ENCODE measurements at regions not wholly inside any gene's neighbourhood (a gene's known extent, or its start where the extent isn't known, plus 50 kb on each side); places are given as distances from the start of the nearest gene placed in this dataset.

DNA sequence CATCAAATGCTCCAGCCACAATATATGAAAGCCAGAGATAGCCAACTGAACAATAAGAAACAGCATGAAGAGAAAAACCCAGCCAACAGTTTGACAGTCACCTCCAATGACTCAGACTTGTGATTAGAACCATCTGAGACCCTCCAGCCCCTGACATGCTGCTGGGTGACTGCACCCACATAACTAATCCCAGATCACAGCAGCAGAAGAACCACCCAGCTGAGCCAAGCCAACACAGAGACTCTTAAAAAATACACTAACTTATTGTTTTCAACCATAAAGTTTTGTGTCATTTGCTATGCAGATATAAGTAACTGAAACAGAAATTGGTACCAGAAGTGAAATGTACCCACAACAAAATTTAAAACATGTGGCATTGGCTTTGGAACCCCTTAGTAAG, 314.3 kb upstream of the DYNLRB2 start:
- H3K9me3 Mint-ChIP-seq (ENCODE audit: insufficient read depth): peaks cover 7% of the 10 kb centered on the region
- Histone ChIP-seq H3K4me3 (ENCODE audit: control extremely low read depth in 1 of 5, extremely low read depth in 1 of 5, insufficient read depth in 1 of 5, low read depth in 2 of 5, low read length in 4 of 5) (no peak overlapping the region), H3K4me1 (ENCODE audit: control insufficient read depth in 2 of 2, insufficient read depth in 2 of 2, low read length in 2 of 2) (peaks cover 0 to 2% of the 10 kb centered on the region in 2 donors), H2AFZ (ENCODE audit: insufficient read depth, low read depth, low read length, poor library complexity, severe bottlenecking) (no peak overlapping the region), H3K27me3 (replicated peaks in 1 of 4; ENCODE audit: control extremely low read depth in 1 of 4, control insufficient read depth in 3 of 4, insufficient read depth in 4 of 4, low read length in 3 of 4) (no peaks in the 10 kb centered on the region), H4K20me1 (ENCODE audit: control insufficient read depth, insufficient read depth, low read length, poor library complexity, severe bottlenecking) (no peaks in the 10 kb centered on the region), H3K36me3 (replicated peaks in 1 of 2; ENCODE audit: control extremely low read depth in 1 of 2, control insufficient read depth in 1 of 2, extremely low read depth in 1 of 2, insufficient read depth in 2 of 2, low read length in 1 of 2) (no peaks in the 10 kb centered on the region), H3K79me2 (ENCODE audit: control insufficient read depth, insufficient read depth, low read length) (no peaks in the 10 kb centered on the region), H3K9ac (ENCODE audit: low read length) (no peak overlapping the region), H3K4me2 (replicated peaks; ENCODE audit: low read depth, low read length, poor library complexity, severe bottlenecking) (no peak overlapping the region), H3K9me3 (ENCODE audit: control extremely low read depth in 1 of 3, control insufficient read depth in 2 of 3, insufficient read depth in 1 of 3, low read length in 2 of 3) (peaks cover 0 to 4% (median 0%) of the 10 kb centered on the region in 3 donors), H3K27ac (ENCODE audit: low read length in 2 of 2) (no peak overlapping the region)
- no peak for DNase-seq
- ChIA-PET POLR2A (no interaction called here), CTCF (no interaction called here)
- H3K4me3 Mint-ChIP-seq: no peak overlapping the region
- TF ChIP-seq EZH2 (IDR thresholded peaks at IDR 0.05; ENCODE audit: borderline replicate concordance, insufficient read depth, low read depth, low read length, poor library complexity, severe bottlenecking): no peak
- TF ChIP-seq, protein P1, sequence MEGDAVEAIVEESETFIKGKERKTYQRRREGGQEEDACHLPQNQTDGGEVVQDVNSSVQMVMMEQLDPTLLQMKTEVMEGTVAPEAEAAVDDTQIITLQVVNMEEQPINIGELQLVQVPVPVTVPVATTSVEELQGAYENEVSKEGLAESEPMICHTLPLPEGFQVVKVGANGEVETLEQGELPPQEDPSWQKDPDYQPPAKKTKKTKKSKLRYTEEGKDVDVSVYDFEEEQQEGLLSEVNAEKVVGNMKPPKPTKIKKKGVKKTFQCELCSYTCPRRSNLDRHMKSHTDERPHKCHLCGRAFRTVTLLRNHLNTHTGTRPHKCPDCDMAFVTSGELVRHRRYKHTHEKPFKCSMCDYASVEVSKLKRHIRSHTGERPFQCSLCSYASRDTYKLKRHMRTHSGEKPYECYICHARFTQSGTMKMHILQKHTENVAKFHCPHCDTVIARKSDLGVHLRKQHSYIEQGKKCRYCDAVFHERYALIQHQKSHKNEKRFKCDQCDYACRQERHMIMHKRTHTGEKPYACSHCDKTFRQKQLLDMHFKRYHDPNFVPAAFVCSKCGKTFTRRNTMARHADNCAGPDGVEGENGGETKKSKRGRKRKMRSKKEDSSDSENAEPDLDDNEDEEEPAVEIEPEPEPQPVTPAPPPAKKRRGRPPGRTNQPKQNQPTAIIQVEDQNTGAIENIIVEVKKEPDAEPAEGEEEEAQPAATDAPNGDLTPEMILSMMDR (IDR thresholded peaks at IDR 0.05): no peak
- H3K4me1 Mint-ChIP-seq: peaks cover 2% of the 10 kb centered on the region
- H3K27me3 Mint-ChIP-seq: no peaks in the 10 kb centered on the region
- H3K27ac Mint-ChIP-seq: no peak overlapping the region
- intact Hi-C loops (cut with micrococcal nuclease): no loop called here
- no peak for ATAC-seq (ENCODE audit: low read depth)

DNA sequence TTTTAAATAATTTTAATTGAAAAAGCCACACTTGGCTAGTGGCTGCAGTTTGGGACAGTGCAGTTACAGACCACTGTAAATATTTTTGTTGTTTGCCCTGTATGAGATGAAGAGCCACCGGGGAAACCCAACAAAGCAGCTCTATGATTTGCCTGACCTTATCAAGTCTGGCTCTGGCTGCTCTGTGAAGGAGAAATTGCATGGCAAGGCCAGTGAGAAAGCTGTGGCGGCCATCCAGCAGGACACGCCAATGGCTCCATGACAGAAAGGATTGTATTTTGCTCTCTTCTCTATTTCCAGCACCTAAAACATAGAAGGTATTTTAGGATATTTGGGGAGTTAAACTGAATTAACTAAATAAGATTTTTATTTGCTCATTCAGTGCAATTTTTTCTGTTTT, 330.0 kb upstream of the DYNLRB2 start:
- WGBS (ENCODE audit: insufficient coverage): 100% methylated on average over 1 of the region's 3 CpGs
- Histone ChIP-seq H3K4me1 (ENCODE audit: control insufficient read depth in 2 of 2, insufficient read depth in 2 of 2, low read length in 2 of 2) (no peaks in the 10 kb centered on the region), H3K4me3 (ENCODE audit: control extremely low read depth in 1 of 5, extremely low read depth in 1 of 5, insufficient read depth in 1 of 5, low read depth in 2 of 5, low read length in 4 of 5) (no peak overlapping the region), H3K27ac (ENCODE audit: low read length in 2 of 2) (no peak overlapping the region), H3K79me2 (ENCODE audit: control insufficient read depth, insufficient read depth, low read length) (no peaks in the 10 kb centered on the region), H3K27me3 (replicated peaks in 1 of 4; ENCODE audit: control extremely low read depth in 1 of 4, control insufficient read depth in 3 of 4, insufficient read depth in 4 of 4, low read length in 3 of 4) (peaks cover 0 to 3% (median 0%) of the 10 kb centered on the region in 4 experiments), H3K36me3 (replicated peaks in 1 of 2; ENCODE audit: control extremely low read depth in 1 of 2, control insufficient read depth in 1 of 2, extremely low read depth in 1 of 2, insufficient read depth in 2 of 2, low read length in 1 of 2) (no peaks in the 10 kb centered on the region), H3K9me3 (ENCODE audit: control extremely low read depth in 1 of 3, control insufficient read depth in 2 of 3, insufficient read depth in 1 of 3, low read length in 2 of 3) (peaks cover 0 to 2% (median 1%) of the 10 kb centered on the region in 3 donors), H2AFZ (ENCODE audit: insufficient read depth, low read depth, low read length, poor library complexity, severe bottlenecking) (no peak overlapping the region), H4K20me1 (ENCODE audit: control insufficient read depth, insufficient read depth, low read length, poor library complexity, severe bottlenecking) (no peaks in the 10 kb centered on the region), H3K9ac (ENCODE audit: low read length) (no peak overlapping the region), H3K4me2 (replicated peaks; ENCODE audit: low read depth, low read length, poor library complexity, severe bottlenecking) (no peak overlapping the region)
- H3K4me3 Mint-ChIP-seq: no peak overlapping the region
- H3K4me1 Mint-ChIP-seq: no peaks in the 10 kb centered on the region
- H3K9me3 Mint-ChIP-seq (ENCODE audit: insufficient read depth): peaks cover 3% of the 10 kb centered on the region
- DNase-seq (no peak), ATAC-seq (ENCODE audit: low read depth) (no peak)
- peaks cover 15% of the 10 kb centered on the region for H3K27me3 Mint-ChIP-seq
- intact Hi-C loops (cut with micrococcal nuclease): no loop called here
- POLR2A ChIA-PET: no interaction called here
- CTCF ChIA-PET: no interaction called here
- H3K27ac Mint-ChIP-seq: no peak overlapping the region
- TF ChIP-seq, protein P1 (IDR thresholded peaks at IDR 0.05): no peak
- TF ChIP-seq EZH2 (IDR thresholded peaks at IDR 0.05; ENCODE audit: borderline replicate concordance, insufficient read depth, low read depth, low read length, poor library complexity, severe bottlenecking): no peak
